HG03175 (cell line): ENCODE measurements at regions not wholly inside any gene's neighbourhood (a gene's known extent, or its start where the extent isn't known, plus 50 kb on each side); places are given as distances from the start of the nearest gene placed in this dataset.

Source experiments
- ATAC-seq: cut with Tn5 transposase; IDR thresholded peaks from one replicate; pipeline ENCODE4 v1.9.1; 2021; ENCODE audit warnings: mild to moderate bottlenecking, moderate library complexity; ENCODE audit not compliant: unreplicated experiment

DNA sequence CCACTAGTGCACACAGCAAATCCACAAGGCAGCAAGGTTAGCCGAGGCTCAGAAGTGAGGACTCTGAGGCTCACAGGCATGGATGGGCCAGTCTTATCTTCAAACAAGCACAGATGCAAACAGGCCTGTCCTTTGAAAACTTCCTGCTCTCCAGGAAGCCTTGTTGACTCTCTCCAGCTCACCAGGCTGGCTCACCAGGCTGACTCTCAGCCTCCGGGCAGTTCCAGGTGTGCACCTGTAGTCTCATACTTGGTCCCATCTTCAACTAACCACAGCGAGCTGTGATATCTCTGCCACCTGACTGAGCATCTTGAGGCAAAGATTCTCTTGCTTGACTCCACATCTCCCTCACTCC, 173.9 kb upstream of the ZMIZ1 start:
- ATAC-seq = no peak

DNA sequence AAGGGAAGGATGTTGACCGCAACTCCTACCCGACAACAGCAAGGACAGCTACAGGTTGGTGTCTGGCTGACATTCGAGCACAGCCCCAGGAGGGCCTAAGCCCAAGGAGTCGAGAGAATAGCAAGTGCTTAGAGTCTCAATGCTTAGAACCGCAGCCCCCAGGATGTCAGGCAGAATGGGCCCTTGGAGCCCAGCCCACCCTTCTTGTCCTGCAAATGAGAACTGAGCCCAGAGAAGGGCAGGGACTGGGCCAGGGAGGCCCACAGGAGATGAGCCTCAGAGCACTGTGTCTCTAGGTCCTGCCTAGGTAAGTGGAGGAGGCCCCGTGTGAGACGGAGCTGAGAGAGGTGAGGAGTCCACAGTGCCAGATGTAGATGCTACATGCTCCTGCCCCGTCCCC, 173.3 kb upstream of the ZMIZ1 start:
- ATAC-seq = no peak

DNA sequence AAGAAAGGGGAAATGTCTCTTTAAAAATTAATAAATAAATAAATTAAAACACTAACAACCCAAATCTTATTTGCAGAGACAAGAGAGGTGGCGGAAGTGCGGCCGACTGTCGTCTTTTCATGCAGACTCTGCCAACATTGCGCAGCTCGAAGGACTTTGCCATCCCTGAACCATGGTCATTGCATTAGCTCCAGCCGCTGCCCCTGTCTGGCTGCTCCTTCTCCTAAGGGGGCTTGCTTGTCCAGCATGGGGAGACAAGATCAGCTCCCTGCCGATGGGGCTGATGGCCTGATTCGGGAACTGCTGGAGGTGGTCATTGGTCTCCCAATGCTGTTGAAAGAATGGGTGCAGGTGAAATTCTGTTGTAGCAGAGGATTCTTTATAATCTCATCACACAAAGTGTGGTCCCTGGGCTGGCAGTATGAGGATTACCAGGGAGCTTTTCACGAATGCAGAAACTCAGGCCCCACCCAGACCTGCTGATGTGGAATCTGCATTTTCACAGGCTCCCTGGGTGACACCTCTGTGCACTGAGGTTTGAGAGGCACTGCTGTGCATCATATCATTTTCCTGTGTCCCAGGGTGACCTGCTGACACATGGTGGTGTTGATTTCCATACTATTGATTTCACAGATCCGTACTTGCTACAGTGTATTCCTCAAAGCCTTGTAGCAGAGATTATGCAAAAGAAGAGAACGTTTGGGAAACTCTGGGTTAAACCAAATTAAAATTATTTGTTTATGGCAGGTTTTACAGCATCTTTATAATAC, 172.4 kb upstream of the ZMIZ1 start:
- ATAC-seq = no peak

DNA sequence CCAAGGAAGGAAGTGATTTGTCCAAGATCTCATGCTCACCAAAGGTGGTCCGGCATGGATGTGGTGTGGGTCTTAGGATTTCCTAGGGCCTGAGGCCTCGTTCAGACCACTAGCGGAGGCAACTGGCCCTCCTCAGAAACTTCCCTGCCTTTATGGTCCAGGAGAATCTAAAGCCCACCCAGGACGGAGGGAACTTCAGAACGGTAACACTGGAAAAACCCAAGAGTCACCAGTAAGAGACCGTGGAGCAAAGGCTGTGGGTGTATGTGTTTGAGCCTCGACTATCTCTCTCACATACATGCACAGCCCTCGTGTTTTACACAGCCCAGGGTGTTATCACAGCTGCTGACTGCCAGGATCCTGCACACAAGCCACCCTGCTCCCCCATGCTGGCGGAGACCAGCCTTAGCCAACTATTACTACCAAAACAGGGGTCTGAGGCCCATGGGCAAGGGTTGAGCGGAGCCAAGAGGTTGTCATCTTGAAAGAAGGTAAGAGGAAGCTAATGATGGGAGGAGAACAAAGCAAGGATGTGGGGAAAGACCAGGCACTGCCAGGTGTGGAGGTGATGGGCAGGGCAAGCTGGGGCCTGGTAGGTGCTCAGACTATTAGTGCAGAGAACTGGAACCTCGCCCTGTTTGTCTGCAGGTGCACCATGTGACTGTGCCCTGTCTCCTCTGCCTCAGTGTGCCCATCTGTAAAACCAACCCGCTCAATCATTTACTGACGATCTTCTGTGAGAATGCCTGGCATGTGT, 170.2 kb upstream of the ZMIZ1 start:
- ATAC-seq = no peak

DNA sequence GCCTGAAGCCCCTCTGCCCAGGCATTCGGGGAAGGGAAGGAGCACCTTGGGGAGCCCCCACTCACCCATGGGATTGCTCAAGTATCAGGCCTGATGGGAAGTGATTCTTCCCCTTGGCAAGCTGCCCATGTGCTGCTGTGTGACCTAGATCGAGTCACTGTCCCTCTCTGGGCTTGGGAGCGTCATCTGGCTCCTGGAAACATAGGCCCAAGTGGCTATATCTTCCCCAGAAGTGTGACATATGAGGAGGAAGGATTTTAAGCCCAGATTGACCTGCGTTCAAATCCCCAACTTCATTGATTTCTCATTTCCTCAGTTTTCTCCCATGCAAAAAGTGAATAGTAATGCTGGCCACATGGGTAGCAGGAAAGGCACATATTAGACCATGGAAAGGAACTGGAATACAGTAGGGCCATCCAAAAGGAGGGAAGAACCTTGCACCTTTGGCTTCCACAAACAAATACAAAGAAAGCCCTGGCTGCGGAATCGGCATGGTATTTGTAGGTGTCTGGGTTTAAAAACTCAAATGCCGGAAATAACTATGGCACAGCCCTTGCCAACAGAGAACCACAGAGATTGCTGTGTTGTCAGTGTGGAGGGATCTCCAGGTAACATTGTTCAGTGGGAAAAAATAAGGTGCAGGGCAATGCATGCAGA, 169.5 kb upstream of the ZMIZ1 start:
- no peak for ATAC-seq

DNA sequence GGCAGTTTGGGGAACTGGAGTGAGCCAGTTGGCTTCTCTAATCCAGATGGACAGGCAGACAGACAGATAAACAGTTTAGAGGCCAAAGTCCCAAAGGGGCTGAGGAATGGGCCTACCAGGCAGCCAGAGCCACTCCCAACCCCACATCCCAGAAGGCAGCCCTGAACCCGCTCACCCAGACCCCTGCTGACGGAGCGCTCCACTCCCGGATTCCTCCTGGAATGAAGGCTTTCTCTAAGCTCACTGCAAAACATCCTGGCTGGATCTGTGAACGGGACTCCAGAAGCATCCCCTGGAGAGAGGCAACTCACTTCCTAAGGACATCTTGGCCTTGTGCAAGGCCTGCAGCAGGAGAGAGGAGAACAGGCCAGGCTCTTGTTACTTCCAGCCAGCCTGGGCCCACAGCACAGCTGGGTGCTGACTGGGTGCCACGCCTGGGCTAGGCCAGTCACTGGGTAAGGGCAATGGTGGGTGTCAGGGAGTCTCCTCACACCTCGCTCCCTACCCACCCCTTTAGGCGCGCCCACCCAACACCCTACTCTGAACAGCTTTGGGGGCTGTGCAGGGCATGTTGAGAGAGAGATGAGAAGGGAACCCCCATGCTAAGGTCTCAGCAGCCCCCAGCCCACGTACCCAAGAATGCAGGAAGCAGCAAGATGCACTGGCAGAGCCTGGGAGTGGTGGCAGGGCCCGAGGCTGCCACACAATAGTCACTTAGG, 168.6 kb upstream of the ZMIZ1 start:
- ATAC-seq = no peak

DNA sequence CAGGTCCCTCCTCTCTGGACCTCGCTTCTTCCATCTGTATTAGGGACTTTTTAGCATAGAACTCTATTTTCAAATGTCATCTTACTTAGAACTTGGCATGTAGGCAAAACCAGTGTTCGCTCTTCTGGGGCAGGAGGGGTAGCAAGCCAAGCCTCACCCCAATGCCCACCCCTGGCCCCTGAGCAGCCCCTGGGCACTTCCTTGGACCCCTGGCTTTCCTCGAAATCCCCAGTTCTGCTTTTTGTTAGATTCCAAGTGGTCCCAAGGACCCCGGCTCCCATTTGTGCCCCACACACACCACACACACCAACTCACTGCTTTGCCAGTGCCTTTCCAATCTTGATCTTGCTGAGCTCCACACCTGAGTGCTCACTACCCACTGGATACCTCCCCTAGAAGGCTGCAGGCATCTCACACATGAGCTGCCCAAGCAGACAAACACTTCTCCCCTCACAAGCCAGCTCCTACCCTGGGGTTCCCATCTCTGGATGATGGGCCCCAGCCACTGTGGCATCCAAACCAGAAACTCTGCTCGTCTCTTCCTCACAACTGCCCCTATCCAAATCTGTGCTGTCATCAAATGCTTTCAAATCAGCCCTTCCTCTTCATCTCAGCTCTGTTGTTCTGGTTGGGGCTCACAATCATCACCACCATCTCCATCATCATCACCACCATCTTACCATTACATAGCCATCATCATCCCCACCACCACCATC, 167.9 kb upstream of the ZMIZ1 start:
- ATAC-seq = no peak

DNA sequence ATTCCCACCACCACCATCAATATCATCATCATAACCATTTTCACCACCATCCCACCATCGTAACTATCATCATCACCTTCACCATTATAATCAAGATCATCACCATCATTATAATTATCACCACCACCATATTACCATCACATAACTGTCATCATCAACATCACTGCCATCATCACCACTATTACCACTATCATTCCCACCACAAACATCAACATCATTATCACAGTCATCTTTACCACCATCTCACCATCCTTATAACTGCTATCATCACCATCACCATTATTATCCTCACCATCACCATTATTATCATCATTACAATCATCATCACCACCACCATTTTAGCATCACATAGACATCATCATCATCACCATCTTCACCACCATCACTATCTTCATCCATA, 167.1 kb upstream of the ZMIZ1 start:
- no peak for ATAC-seq

DNA sequence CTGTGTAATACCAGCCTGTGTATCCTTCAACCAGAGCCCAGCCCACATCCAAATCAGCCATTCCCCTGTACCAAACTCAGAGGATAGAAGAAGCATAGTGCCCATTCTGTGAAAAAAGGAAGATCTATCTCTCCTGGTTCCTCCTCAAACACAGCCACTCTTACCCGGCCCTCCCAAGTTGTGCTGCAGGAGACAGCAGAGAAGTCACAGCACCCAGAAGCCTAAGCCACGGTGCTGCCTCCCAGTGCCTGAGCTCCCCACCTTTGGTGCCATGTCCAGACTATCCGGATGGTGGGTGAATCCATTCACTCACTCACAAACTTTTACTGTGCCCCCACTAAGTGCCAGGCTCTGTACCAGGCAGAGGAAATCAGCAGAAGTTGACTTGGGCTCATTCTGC, 166.0 kb upstream of the ZMIZ1 start:
- no peak for ATAC-seq

DNA sequence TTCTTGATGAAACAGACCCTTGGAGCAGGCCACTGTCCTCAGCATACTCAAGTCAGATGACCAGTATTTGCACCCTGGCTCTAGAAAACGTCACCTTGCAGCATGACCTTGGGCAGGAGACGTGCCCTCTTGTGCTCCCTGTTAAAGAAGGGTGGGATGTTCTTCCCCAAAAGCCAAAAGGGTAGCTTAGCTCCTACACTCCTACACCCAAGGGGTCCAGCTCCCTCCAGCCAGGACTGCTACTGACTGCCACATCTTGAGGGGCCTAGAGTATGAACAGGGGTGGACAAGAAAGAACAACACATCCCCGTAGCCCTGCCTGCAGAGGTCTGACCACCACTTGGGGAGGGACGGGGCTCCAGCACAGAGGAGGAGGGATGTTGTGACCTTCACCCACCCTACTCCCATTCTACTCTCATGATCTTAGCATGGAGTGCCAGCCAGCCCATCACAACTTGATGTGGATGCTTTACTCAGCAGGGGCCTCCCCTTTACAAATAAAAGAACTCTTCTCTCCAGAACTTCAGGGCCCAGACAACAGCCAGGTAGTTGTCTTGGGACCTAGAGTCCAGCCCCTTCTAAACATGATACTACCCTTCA, 165.3 kb upstream of the ZMIZ1 start:
- no peak for ATAC-seq

DNA sequence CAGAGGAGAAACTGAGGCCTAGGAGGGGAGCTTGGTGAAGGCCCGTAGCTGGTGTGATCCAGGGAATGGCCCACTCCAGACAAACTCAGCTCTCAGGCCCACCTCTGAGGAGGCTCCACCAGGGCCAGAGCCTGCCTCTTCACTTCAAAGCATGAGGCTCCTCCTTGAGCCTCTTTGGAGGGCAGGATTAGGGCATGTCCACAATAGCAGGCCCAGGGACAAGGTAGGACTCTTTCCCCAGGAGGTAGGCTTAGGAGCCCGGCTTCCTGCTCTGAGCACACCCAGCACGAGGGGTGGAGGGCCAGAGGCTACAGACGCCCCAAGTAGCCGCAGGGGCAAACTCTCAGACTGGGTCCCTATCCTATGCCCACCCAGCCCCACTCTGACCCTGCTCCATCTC, 164.6 kb upstream of the ZMIZ1 start:
- no peak for ATAC-seq

DNA sequence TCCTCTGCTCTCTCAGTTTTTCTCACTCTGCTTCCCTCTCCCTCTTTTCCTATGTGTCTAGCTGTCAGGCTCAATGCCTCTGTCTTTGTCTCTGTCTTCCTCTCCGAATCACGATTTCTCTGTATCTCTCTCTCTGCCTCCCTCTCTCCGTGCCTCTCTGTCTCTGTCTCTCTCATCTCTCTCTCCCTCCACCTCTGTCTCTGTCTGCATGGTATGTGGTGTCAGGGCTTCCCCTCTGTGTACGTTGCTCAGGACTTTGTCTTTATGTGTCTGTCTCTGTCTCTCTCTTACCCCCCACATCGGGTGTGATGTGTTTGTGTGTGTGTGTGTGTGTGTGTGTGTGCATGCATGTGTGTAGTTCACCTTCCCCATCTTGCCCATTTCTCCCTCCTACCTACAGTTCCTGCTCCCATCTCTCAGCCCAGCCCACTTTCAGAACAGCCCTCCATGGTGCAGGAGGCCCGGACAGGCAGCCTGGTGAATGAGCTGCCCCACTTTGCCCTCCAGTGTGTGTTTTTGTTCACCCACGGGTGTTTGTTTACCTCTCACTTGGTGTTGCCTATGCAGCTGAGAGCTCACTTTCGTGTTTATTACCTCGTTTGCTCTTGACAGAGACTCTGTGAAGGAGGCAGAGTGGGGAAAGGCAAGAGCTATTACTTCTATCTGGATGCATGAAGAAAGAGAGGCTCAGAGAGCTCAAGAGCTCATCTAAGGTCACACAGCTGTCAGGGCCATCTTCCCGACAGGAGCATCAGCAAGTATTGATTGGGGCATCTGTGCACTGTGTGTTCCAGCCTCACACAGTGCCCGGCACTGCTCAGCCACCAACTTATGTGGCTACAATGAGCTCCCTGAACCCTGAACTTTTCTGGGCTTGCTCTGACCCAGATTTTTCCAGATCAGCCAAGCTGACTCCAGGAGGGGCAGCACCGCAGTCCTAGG, 163.5 kb upstream of the ZMIZ1 start:
- ATAC-seq = no peak

DNA sequence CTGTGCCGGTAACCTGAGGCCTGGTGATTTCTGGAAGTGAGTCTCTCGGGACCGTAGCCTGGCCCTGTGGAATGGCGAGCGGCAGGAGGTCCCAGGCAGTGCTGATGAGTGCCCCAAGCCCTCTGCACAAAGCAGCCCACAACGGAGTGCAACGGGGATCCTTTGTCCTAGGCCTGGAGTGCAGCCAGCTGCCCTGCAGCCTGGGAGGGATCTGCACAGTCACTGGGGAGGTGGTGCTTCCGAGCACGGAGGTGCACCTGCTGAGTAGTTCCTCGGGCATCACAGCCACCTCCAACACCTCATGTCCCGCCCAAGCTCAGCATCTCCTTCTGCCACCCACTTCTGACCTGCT, 162.8 kb upstream of the ZMIZ1 start:
- no peak for ATAC-seq

DNA sequence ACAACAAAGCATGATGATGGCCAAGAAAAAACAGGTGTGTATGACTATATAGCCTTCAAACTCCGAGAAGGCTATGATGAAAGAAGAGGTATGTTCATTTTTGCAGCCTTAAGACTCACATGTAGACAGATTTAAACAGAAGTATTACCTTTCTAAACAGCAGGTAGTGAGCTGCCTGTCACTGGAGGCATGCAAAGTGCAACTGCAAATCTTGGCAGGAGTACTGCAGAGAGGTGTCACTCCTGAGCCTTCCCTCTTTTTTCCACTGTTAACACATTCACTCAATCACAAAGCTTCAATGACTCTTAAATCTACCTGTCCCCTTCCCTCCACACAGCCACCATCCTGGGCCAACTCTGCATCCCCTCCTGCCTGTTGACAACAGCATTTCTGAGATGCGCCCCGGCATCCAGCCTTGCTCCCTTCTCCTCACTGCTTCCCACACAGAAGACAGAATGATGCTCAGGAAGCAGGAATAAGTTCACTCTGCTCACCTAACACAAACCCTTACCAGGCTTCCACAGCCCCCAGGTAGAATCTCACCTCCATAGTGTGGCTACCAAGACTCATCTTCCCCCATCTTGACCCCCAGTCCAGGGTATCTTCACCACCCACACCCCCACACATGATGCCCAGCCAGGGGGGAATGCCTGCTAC, 161.9 kb upstream of the ZMIZ1 start:
- ATAC-seq = no peak

DNA sequence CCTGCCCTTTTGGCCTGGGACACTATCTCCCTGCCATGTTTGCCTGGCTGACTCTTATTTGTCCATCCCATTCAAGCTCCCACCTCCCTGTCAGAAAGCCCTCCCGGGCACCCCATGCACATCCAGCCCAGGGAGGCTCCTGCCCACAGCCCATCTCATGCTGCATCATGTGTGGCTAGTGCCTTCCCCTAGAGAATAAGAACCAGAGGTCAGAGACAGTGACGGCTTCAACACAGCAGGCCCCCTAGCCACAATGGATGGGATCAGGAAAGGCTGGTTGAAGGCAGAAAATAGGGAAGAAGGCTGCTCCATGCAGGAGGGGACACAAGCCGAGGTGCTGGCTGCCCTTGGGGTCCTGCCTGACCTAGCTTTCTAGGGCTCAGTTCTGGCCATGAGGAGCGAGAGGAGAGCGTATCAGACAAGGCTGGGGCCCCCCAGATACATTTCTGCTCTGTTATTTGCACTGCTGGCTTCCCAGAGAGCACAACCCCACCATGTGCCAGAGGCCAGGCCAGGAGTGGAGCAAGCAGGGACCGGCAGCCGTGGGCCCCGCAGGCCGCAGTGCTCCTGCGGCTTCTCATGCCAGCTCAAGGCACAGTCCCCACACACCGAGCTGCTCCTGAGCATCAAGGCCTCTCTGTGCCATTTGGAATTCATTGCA, 161.1 kb upstream of the ZMIZ1 start:
- no peak for ATAC-seq

DNA sequence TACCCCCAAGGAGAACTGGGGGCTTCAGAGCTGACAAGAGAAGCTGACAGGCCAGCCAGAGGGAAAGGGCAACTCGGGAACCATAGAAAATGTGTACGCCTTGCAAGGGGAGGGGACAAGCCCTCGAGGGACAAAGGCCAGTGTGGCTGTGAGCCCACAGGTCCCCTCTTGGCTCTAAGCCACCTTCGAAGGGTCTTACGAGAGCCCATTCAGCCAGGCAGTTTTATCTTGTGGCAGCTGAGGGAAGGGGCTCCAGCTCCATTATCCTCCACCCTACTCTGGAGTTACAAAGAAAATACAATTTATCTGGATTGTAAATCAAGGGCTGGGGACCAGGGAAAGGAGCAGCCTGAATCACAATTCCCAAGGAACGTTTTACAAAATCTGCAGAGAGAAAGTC, 159.5 kb upstream of the ZMIZ1 start:
- no peak for ATAC-seq

DNA sequence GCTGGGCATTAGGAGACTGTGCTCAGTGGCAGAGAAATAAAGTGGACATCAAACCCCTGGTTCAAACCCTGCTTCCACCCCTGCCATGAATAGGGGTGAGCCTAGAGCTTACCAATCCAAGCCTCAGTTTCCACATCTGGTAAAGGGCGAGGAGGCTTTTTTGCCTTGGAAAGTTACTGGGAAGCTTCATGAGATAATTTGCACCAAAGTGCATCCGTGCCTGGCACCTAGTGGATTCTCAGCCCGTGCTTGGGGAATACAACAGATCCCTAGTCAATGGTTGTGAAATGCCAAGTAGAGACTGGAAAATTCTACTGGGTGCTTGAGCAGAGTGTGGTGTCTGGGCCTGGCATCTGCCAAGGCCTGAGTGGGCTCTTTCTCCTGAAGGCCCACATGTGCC, 158.7 kb upstream of the ZMIZ1 start:
- ATAC-seq = no peak

DNA sequence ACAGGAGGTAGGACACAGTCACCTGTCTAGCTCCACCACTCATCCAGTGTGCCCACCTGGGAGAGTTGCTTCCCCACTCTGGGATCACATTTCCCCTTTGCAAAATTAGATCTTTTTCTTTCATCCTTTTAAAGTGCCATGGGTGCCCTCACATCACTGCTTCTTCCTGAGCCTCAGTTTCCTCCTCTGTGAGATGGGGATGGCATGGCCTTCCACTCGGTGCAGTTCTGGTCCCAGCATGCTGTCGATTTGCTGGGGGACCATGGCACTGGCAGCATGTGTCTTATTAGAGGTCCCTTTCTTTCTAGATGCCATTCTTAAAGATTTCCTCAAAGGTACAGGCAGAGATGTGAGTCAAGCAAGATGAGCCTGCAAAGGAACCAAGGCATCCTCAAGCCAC, 158.3 kb upstream of the ZMIZ1 start:
- no peak for ATAC-seq
